Fibroblast of skin of right biceps (primary cell): ENCODE measurements at regions not wholly inside any gene's neighbourhood (a gene's known extent, or its start where the extent isn't known, plus 50 kb on each side); places are given as distances from the start of the nearest gene placed in this dataset.
"Not testable (repeated sequence)": the region's sequence is repeated elsewhere in the genome, so short reads cannot be mapped to it uniquely, and the experiment has no call there.

ENCODE experiments used
- DNase-seq: peaks from one replicate; pipeline ENCODE4 v3.0.0-alpha.2; 2013

GRCh38 chr12:88313554-88313953 is 171.4 kb downstream of the TMTC3 start:
- DNase-seq = no peak

- DNase-seq = no peak
These were observed 172.6 kb downstream of the TMTC3 start for GRCh38 chr12:88314706-88315105.

- no peak for DNase-seq
These were observed 176.6 kb downstream of the TMTC3 start for GRCh38 chr12:88318726-88319125.

- DNase-seq = peak; percentile 97
These were observed 183.1 kb downstream of the TMTC3 start for GRCh38 chr12:88325076-88325815.

- DNase-seq = no peak
These were observed 183.7 kb downstream of the TMTC3 start for GRCh38 chr12:88325816-88326189.

GRCh38 chr12:88327276-88327675 is 185.2 kb downstream of the TMTC3 start:
- DNase-seq = no peak

GRCh38 chr12:88328090-88328489 is 186.0 kb downstream of the TMTC3 start:
- no peak for DNase-seq

GRCh38 chr12:88329833-88330232 is 187.7 kb downstream of the TMTC3 start:
- no peak for DNase-seq

- DNase-seq = peak; percentile 58
These were observed 192.2 kb downstream of the TMTC3 start for GRCh38 chr12:88334271-88334670.

GRCh38 chr12:88336076-88336739 is 194.1 kb downstream of the TMTC3 start:
- peak; percentile 53 for DNase-seq

GRCh38 chr12:88338486-88338885 is 196.4 kb downstream of the TMTC3 start:
- DNase-seq = peak; percentile 49

- peak; percentile 85 for DNase-seq
These were observed 197.3 kb downstream of the TMTC3 start for GRCh38 chr12:88339254-88339949.

- peak; percentile 46 for DNase-seq
These were observed 197.9 kb downstream of the TMTC3 start for GRCh38 chr12:88339966-88340365.

- no peak for DNase-seq
These were observed 200.2 kb downstream of the TMTC3 start for GRCh38 chr12:88342251-88342806.

- peak; percentile 37 for DNase-seq
These were observed 209.0 kb downstream of the TMTC3 start for GRCh38 chr12:88351146-88351545.

GRCh38 chr12:88354691-88355090 is 212.6 kb downstream of the TMTC3 start:
- DNase-seq = no peak

GRCh38 chr12:88360343-88360742 is 218.2 kb downstream of the TMTC3 start:
- no peak for DNase-seq

GRCh38 chr12:88361493-88361892 is 218.8 kb downstream of the KITLG start:
- peak; percentile 58 for DNase-seq

GRCh38 chr12:88362439-88362838 is 217.8 kb downstream of the KITLG start:
- DNase-seq = peak; percentile 64

- no peak for DNase-seq
These were observed 214.9 kb downstream of the KITLG start for GRCh38 chr12:88365403-88365802.

GRCh38 chr12:88366101-88366500 is 214.2 kb downstream of the KITLG start:
- DNase-seq = no peak

- no peak for DNase-seq
These were observed 213.0 kb downstream of the KITLG start for GRCh38 chr12:88367231-88367630.

GRCh38 chr12:88368077-88368476 is 212.2 kb downstream of the KITLG start:
- DNase-seq = not testable (repeated sequence)
